ENCODE measurements at regions not wholly inside any gene's neighbourhood (a gene's known extent, or its start where the extent isn't known, plus 50 kb on each side); places are given as distances from the start of the nearest gene placed in this dataset.

- TF ChIP-seq CTCF (conservative IDR thresholded peaks at IDR 0.05): no peak
- TF ChIP-seq ZFX (IDR thresholded peaks at IDR 0.05): no peak
Observed at GRCh38 chr2:223297788-223298187, 245.8 kb downstream of the KCNE4 start.

Measured in C4-2B (cell line).